ENCODE measurements at regions not wholly inside any gene's neighbourhood (a gene's known extent, or its start where the extent isn't known, plus 50 kb on each side); places are given as distances from the start of the nearest gene placed in this dataset.

DNA sequence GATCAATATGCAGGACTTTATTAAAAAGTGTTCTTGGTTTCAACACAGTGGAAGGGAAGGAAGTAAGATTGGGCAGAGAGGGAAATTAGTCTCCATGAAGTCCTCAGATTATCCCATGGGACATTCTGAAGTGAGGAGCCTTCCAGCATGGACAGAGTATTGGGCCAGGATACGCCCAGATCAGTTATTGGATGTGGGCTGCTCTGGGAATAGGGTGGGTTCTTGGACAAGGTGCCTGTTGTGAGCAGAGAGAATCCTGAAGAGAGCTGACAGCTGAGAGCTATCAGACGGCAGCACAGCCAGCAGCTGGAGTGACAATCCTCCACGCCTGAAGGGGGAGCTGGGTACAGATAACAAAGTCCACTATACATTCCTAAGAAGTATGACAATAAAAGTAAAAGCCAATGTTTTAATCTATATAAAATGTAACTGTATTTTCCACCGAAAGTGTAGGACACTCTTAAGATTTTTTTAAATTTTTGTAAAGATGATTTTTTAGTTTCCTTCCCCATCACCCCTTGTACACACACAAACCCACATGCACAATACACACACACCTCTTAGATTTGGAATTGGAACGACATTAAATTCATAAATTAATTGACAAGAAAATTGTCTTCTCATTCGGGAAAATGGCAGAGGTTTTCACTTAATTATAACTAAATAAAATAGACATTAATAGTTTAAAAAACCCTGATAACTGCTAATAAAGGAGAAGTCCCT, 107.8 kb downstream of the FBXO5 start:
- TF ChIP-seq, protein P1, sequence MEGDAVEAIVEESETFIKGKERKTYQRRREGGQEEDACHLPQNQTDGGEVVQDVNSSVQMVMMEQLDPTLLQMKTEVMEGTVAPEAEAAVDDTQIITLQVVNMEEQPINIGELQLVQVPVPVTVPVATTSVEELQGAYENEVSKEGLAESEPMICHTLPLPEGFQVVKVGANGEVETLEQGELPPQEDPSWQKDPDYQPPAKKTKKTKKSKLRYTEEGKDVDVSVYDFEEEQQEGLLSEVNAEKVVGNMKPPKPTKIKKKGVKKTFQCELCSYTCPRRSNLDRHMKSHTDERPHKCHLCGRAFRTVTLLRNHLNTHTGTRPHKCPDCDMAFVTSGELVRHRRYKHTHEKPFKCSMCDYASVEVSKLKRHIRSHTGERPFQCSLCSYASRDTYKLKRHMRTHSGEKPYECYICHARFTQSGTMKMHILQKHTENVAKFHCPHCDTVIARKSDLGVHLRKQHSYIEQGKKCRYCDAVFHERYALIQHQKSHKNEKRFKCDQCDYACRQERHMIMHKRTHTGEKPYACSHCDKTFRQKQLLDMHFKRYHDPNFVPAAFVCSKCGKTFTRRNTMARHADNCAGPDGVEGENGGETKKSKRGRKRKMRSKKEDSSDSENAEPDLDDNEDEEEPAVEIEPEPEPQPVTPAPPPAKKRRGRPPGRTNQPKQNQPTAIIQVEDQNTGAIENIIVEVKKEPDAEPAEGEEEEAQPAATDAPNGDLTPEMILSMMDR (IDR thresholded peaks at IDR 0.05) = no peak
- TF ChIP-seq POLR2A (IDR thresholded peaks at IDR 0.05) (no peak), EP300 (IDR thresholded peaks at IDR 0.05) (no peak), POLR2AphosphoS5 (IDR thresholded peaks at IDR 0.05) (no peak)
